ENCODE measurements at regions not wholly inside any gene's neighbourhood (a gene's known extent, or its start where the extent isn't known, plus 50 kb on each side); places are given as distances from the start of the nearest gene placed in this dataset.

DNA sequence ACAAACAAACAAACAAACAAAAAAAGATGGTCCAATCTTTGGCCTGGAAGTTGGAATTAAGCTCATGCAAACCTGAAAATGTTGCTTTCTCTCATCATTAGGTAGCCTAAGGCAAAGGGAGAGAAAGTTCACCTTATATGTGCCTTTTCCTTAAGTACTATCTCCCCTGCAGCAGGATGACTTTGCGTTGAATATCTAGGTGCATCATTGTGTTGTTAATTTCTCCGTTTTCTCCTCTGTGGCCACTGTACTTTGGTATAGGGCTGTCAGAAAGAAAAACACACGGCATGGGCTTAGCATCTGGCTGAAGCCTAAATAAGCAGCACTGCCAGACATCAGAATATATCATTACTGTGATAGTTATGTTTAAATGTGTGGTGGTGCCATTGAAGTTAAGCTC, 345.5 kb downstream of the BCAT1 start:
- DNase-seq, result no peak

DNA sequence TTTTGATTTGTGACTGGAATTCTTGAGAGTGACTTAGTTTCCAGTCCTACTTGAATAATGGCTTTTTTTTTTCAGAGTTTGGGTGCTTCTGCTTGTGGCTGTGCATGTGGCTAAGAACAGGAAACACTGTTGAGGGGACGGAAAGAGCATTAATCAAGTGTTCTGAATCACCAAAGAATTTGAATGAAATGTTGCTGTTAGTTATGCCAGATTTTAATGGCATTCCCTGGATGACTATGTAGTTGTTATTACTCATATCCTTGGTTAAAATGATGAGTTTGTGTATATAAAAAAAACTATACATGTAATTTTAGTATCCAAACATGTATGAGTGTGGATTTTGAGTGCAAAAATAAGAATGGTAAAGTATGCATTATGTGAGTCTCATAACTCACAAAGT, 347.9 kb downstream of the BCAT1 start:
- DNase-seq, result no peak

DNA sequence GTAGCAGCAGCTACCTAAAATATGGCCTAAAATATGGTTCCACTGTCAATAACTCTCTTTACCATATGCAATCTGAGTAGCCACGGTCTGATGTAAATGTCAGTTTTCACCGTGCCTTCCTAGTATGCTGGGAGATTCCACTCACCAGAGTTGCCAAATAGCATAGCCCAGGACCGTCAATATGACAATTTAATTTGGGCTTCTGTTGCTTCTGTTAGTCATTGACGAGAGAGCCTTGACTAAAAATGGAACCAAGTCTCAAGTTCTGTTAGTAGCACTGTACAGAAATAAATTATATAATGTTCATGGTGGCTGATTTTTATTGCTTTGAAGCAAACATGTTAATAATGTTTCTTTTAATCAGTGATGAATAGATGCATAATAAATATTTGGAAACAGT, 348.4 kb downstream of the BCAT1 start:
- DNase-seq, result no peak

DNA sequence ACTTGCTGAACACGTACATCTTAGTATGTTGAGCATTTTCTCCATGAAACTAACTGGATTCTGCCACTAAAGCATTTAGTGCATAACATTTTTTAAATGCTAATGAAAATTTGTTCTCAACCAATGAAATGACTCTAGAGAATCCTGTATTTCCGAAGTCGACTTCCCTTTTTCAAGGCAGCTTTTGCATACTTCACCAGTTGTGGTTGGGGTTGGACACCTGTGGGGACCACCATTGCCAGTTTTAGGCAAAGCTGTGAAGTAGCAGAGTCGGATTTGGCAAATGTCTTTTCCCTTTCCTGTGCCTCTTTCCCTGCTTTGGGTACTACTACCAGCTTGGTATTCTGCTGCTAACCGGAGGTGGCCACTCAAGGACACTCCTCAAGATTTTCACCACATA, 349.2 kb downstream of the BCAT1 start:
- DNase-seq, result no peak

DNA sequence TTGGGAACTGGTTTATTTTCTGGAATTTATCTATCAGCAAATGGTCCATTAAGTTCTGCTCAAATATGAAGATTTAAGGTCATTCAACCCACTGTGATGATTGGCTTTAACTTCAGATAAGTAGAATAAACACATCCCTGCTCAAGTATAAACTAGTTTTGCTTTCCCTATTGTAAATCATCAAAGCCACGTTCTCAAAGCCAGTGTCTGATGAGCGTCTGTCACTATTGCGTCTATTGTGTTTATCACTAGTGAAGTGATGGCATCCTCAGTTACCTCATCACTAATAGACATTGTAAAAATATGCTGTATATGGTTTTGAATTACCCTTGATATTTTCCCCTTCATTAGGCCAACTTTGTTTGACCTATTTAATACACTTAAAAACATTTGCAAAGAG, 351.3 kb downstream of the BCAT1 start:
- no peak for DNase-seq

DNA sequence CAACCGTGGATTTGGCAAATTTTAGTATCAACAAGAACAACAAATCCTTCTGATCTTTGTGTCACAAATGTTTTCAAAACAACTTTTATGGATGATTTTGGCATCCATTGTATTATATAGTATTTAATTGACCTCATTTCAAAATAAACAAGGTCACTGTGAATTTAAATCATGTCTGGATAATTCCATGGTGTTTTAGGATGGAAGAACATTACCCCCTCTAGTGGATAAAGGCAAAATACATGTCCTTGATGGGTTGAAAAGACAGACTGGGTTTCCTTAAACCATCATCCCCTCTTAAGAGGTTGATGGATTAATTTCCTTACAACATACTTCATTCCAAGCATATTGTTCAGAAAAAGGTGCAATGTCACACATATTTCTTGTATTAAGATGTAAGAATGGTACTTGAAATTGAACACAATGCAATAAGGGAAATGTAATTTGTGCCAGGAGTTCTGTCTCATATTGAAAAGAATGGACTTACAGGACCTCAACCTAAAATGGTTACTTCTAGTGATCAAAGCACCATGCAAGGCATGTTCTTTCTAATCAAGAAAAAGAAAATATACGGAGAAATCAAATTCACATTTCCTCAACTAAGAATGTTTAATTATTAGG, 352.0 kb downstream of the BCAT1 start:
- DNase-seq, result no peak

DNA sequence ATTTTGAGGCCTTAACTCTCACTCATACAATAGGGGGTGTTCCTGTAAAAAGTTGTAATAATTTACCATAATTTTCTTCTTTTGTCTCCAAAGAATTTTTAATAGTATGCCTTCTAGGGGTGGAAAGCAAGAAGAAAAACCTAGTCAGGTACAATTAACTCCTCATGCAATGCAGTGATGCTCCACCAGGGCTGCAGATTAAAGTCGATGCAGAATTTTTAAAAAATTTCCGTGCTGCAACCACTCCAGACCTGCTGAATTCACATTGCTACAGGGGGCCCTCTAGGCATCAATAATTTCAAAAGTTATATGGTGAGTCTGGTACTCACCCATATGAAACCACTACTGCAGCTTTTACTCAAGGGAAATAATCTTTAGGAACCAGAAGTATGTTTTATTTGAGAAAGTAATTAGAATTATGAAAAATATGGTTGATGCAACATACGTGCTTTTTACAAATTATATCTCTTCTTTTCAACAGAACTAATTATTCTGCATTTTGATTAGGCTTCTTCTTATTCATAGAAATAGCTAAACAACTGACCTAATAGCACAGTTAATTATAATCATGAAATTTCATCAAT, 353.2 kb downstream of the BCAT1 start:
- no peak for DNase-seq

DNA sequence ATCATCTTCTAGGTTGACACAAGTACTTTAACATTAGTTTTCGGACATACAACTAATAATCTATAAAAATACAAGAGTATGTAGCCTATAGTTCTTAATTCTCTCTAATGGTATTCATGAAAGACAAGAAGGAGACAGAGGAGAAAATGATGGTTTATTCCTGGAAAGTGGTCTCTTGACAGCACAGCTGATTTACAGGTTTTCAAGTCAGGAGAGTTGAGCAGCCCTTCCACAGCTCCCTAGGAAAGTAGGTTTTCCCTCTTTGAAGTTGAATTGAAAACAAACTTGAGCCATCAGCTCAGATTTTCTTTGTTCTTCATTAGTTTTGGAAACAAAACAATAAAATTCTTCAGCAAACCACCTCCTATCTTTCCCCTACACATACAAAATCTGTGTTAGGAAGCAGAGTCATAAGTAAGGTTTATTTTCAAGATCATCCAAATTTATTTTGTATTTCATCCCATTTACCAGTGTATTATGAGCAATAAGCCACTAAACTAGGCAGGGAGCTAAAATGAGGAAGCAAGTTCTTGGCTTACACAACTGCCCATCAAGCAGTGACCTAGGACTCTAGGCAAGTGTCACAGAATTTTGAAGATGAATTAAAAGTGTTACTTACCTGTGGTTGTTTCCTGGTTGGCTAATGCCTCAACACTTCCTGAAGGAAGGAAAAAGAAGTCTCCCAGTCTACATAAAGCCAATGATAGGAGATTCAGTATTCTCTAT, 357.0 kb downstream of the BCAT1 start:
- DNase-seq, result no peak

DNA sequence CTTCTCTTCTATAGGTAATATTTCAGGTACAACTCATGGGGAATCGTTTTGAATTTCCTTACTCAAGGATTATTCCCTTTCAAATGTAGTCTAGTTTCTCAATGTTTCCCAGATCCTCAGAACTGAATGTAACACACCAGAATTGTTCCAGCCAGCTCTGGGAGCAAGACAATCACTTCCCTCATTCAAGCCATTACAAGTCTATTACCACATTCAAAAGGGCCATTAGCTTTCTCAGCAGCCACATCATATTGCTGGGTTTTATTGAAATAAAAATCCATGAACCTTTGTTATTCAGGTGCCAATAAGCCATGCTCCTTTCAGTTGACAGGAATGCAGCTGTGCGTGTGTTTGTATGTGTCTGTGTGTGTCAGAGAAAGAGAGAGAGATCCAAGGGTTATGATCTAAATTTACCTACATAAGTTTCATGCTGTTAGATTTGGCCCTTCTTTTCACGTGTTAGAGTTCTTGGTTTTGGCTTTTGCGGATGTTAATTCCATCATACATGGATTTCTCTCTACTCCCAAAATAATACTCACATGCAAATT, 357.7 kb downstream of the BCAT1 start:
- DNase-seq, result no peak

DNA sequence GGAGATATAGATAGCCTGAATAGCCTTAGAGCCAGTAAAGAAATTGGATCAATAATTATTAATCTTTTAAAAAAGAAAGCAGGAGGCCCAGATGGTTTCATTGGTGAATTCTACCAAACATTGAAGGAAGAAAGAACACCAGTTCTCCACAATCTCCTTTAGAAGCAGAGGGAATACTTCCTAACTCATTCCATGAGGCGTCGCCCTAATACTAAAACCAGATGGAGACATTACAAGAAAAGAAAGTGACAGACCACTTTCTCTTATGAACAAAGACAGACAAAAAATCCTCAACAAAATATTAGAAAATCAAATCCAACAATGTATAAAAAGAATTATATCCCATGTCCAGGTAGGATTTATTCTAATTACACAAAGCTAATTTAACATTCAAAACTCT, 362.6 kb downstream of the BCAT1 start:
- DNase-seq, result no peak

DNA sequence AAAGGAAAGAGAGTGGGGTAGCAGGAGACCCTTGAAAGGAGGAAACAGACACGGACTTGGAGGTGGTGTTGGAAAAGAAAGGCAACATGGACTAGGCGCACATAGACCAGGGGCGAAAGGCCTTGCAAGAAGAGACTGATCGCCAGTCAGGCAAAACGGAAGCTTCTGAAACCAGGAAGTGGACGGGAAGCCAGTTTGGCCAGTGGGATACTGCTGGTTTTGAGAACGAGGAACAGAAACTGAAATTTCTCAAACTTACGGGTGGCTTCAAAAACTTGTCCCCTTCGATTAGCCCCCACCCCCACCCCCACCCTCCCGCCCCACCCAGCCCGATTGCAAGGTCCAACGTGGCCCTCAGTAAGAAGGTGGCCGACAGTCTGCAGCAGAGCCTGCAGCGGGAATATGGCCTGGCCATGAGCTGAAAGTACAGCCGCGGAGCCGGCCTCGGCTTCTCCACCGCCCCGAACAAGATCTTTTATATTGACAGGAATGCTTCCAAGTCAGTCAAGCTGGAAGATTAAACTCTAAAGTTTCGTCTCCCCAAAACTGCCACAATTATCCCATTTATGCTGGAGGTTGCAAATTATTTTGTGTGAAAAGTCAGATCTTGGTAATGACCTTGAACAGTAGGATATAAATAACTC, 364.7 kb downstream of the BCAT1 start:
- no peak for DNase-seq

DNA sequence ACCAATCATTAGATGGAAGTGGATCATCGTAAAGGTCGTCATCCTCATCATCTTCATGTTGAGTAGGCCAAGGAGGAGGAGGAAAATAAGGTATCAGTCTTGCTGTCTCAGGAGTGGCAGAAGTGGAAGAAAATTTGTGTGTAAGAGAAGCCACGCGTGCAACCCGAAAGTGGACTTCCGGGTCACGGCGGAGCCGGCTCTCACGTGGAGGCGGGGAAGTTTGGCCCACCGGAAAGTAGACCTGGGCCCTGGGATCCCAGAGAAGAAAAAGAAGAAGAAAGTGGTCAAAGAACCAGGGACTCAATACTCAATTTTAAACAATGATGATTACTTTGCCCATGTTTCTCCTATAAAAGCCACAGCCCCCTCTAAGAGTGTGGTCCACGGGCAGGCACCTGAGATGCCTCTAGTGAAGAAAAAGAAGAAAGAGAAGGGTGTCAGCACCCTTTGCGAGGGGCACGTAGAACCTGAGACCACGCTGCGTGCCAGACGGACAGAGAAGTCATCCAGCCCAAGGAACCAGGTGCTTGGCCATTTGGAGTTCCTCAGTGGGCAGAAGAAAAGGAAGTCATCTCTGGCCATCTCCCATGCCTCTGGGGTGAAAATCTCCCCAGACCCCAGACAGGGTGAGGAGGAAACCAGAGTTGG, 365.8 kb downstream of the BCAT1 start:
- no peak for DNase-seq

DNA sequence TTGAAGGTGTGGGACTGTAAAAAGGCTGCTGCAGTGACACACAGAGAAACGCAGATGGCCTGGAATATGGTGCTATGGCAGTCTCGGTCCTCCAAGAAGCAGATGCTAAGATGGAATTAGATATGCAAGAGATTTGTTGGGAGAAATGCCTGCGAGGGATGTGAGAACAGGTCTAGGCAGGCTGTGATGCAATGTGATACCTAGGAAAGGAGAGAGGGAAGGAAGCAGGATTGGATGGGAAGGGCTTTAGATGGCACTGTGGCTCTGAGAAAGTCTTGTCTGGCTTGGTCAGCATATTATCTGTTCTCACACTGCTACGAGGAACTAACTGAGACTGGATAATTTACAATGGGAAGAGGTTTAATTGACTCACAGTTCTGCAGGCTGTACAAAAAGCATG, 374.4 kb downstream of the BCAT1 start:
- no peak for DNase-seq

DNA sequence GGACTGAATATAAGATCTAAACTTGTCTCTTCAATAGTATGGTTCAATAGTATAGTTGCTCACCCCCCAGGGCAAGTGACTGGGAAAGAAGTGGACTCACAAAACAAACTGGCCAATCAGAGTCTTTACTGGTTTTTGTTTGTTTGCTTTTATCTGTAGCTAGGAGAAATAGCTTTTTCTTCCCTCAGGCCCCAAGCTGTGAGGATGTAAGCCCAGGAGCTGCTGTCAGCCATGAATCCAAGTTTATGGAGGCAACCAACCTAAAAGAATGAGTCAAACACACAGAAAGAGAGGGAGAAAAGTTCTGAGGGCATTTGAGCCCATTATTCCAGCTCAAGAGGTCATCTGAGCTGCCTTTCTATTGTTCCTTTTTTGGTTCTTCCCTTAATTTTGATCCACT, 375.3 kb downstream of the BCAT1 start:
- DNase-seq, result no peak

DNA sequence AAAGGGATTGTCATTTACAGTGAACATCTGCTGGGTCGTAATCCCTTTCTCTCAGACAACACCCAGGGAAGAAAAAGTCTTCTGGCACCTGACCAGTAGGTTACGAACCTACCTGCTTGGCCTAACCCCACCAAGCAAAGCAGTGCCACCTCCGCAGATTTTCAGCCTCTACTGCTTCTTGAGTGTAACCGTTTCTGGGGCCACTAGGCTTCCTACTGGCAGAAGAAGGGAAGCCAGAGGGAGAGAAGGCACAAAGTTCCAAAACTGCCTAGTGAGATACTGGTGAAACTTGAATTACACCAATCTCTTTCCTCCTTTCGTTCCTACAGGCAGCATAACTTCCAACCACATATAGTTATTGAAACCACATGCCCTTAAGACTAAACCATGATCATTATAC, 383.6 kb downstream of the BCAT1 start:
- no peak for DNase-seq

DNA sequence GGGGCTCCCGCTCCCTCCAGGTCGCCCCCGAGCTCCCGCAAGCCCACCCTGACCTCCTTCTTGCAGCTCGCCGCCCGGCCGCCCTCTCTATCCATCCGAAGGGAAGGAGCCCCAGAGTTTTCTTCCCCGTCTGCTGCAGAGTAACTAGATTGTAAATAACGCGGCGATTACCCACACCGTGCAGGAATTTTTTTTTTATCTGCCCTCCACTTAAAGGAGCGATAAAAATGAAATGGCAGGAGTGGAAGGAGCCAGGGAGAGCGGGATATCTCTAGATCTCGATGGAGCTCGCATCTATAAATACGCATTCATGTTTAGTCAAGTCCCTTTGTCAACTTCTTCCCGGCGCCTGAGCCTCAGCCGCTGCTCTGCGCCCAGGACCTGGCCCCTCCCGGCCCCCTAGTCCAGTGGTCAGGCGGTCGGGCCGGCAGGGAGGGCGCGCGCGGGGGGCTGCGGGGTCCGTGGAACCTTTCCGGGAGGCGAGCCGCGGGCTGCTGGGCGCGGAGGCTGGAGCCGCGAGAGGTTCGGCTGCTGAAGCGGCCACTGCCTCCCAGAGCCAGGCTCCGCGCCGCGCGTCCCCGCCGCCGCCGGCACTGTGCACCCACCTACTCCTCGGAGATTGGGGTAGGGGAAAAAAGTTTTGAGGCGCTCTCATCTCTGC, 386.0 kb downstream of the BCAT1 start:
- no peak for DNase-seq

DNA sequence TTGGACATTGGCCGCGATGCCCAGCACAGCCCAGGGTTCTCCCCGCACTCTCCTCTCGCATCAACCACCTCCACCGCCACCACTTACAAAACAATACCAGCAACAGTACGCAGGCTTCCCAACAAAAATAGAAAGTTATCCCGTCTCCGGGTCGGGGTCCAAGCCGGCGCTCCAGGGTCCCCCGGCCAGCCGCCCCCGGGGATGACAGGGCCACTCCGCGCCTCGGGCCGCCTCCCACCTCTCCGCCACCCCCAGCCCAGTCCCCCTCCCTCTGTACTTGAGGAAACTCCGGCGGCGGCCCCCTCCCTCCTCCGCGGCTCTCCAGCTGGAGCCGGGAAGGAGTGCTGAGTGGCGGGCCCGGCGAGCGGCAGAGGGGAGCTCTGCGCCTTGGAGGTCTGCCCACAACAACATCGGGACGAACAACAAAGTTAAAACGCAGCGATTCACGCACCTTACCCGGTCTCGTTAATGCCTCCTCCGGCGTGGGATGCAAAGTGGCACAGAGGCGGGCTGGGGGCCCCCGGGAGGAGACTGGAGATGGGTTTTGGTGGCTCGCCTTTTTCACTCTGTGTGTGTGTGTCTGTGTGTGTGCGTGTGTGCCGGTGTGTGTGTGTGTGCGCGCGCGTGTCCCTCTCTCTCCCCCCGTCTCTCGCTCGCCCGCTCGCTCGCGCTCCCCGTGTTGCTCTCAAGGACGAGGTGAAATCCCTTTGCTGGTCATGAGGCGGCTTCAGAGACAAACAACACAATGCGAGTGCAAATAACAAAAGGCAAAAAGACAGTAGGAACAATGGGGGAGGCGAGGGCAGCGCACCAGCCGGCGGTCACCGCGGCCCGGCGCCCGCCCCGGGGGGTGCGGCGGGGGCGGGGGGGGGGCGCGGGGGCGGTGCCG, 386.8 kb downstream of the BCAT1 start:
- peak; percentile 53 for DNase-seq

DNA sequence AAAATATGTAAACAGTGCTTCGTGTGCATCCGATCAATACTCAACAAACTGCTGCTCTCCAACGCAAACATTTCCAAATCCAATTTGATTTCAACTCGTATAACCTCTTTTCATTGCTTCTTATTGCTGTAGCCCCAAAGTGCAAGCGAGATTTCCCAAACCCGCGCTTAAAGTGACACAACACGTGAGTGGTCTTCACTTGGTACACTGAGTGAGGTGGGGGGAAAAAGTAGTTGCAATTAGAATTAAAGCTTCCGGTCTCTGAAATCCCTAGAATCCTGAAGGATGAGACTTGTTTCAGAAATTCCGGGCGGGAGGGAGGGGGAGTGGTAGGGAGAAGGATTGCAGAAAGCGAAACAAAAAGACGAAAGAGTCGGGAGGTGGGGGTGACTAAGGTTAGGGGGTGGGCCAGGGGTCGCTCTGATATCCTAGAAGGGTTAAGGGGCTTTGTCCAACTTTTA, 387.5 kb downstream of the BCAT1 start:
- DNase-seq, result peak; percentile 18

DNA sequence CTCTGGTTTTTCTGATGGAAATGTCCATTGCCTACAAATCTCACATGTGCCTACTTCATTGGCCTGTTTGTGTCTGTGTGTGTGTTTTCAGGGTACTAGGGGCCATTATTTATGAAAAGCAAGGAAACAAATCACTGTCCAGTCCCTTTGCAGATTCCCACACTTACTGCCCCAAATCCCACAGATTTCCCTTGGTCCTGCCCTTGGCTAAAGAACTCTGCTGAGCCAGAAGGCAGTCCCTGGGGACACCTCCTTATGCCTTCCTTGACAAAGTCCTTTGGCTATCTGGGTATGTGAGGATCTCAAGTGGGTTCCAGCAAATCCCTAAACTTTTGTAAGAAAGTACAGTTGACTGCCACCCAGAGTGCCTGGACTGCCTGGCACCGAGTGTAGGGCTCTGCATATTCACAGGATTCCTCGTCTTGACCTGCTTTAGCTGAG, 388.1 kb downstream of the BCAT1 start:
- no peak for DNase-seq

DNA sequence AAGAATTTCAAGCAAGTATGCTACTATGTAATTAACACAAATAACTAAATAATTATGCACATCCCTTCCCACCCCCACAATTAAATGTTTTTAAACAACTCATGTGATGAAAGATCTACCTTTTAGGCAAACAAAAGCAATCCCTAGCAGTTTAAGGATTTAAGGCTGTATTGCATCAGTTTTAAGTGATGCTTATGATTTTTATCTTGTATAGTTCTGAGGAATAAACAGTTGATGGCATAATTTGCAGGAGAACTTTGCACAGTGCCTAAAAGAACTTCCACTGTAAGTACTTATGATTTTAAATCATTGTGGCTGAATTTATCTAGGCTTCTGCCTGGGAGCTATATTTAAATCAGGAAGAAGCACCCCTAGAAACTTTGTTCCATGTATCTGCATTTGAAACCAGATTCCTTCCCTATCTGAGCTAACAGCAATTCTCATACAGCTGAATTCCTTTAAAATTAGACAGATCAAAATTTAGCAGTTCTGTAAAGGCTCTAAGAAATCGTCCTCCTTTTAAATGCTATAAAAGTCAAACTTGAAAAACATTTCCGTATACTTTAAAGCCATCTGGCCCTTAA, 388.6 kb downstream of the BCAT1 start:
- DNase-seq, result no peak

DNA sequence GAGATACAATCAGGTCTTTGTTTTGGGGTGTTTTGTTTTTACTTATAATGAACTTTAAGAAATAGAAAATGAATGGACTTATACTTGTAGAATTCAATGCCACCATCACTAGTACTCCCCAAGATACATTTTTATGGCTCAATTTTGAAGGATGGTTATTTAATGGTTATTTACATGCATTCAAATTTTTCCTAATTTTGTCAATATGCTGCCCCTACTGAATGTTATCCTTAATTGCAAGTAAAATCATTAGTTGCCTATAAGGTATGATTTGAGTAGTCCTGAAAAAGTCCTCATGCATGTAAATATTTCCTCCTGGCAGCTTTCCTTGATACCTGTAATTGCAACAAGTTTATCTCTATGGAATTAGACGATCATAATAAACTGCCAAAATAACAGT, 391.2 kb downstream of the BCAT1 start:
- no peak for DNase-seq
